ENCODE measurements at regions not wholly inside any gene's neighbourhood (a gene's known extent, or its start where the extent isn't known, plus 50 kb on each side); places are given as distances from the start of the nearest gene placed in this dataset.
A peak's percentile ranks its signal among the peaks of the same experiment; 100 is the strongest.

GRCh38 chr11:115887727-115888126, 383.5 kb upstream of the CADM1 start:
- Mint-ChIP-seq H3K4me1 (peaks cover 13% of the 10 kb centered on the region), H3K27me3 (ENCODE audit: low read depth in 3 of 3) (peaks cover 2 to 4% (median 3%) of the 10 kb centered on the region in 3 donors), H3K4me3 (no peak overlapping the region), H3K36me3 (no peaks in the 10 kb centered on the region), H3K27ac (peak overlapping the region in 1 of 7 donors; percentile 19), H3K9me3 (peaks cover 0 to 7% (median 2%) of the 10 kb centered on the region in 7 donors)
- Histone ChIP-seq H2AFZ (ENCODE audit: insufficient read depth, low read depth, low read length, poor library complexity, severe bottlenecking) (no peak overlapping the region), H3K4me2 (replicated peaks; ENCODE audit: extremely low read depth, low read length, poor library complexity, severe bottlenecking) (no peak overlapping the region), H3K9me3 (replicated peaks in 1 of 2; ENCODE audit: control insufficient read depth in 1 of 2, insufficient read depth in 1 of 2, low read length in 2 of 2) (no peaks in the 10 kb centered on the region), H3K79me2 (ENCODE audit: insufficient read depth, low read length) (no peaks in the 10 kb centered on the region), H3K4me1 (ENCODE audit: control insufficient read depth in 1 of 2, insufficient read depth in 2 of 2, low read length in 2 of 2) (peaks cover 10 to 11% of the 10 kb centered on the region in 2 donors), H3K27ac (ENCODE audit: low read depth in 1 of 2, low read length in 2 of 2) (no peak overlapping the region), H3K4me3 (replicated peaks in 1 of 3; ENCODE audit: low read depth in 2 of 3, low read length in 3 of 3) (no peak overlapping the region), H3K9ac (ENCODE audit: insufficient read depth, low read length, poor library complexity, severe bottlenecking) (no peak overlapping the region), H3K36me3 (replicated peaks in 1 of 2; ENCODE audit: control insufficient read depth in 1 of 2, insufficient read depth in 2 of 2, low read length in 2 of 2) (no peaks in the 10 kb centered on the region), H3K27me3 (ENCODE audit: control insufficient read depth in 2 of 2, insufficient read depth in 2 of 2, low read length in 2 of 2) (no peaks in the 10 kb centered on the region), H4K20me1 (ENCODE audit: insufficient read depth, low read length) (no peaks in the 10 kb centered on the region)
- DNase-seq: no peak
- 81% methylated on average over 8 of the region's 8 CpGs for WGBS (ENCODE audit: insufficient coverage)
- intact Hi-C loops (cut with micrococcal nuclease): no loop called here
- TF ChIP-seq CTCF (IDR thresholded peaks at IDR 0.05): no peak

- no peaks in the 10 kb centered on the region for H3K27me3 ChIP-seq (ENCODE audit: control insufficient read depth in 2 of 2, insufficient read depth in 2 of 2, low read length in 2 of 2)
- no peak overlapping the region for H3K27ac ChIP-seq (ENCODE audit: low read depth in 1 of 2, low read length in 2 of 2)
- H3K4me1 ChIP-seq (ENCODE audit: control insufficient read depth in 1 of 2, insufficient read depth in 2 of 2, low read length in 2 of 2): peaks cover 10 to 11% of the 10 kb centered on the region in 2 donors
- Mint-ChIP-seq H3K9me3 (peaks cover 0 to 7% (median 2%) of the 10 kb centered on the region in 7 donors), H3K27ac (no peak overlapping the region), H3K27me3 (ENCODE audit: low read depth in 3 of 3) (peaks cover 2 to 3% (median 3%) of the 10 kb centered on the region in 3 donors), H3K4me1 (peaks cover 13% of the 10 kb centered on the region), H3K36me3 (no peaks in the 10 kb centered on the region), H3K4me3 (no peak overlapping the region)
- no peak for DNase-seq
- no peak overlapping the region for H3K9ac ChIP-seq (ENCODE audit: insufficient read depth, low read length, poor library complexity, severe bottlenecking)
- H3K79me2 ChIP-seq (ENCODE audit: insufficient read depth, low read length): no peaks in the 10 kb centered on the region
- H3K36me3 ChIP-seq (replicated peaks in 1 of 2; ENCODE audit: control insufficient read depth in 1 of 2, insufficient read depth in 2 of 2, low read length in 2 of 2): no peaks in the 10 kb centered on the region
- H3K4me2 ChIP-seq (replicated peaks; ENCODE audit: extremely low read depth, low read length, poor library complexity, severe bottlenecking): no peak overlapping the region
- H2AFZ ChIP-seq (ENCODE audit: insufficient read depth, low read depth, low read length, poor library complexity, severe bottlenecking): no peak overlapping the region
- 100% methylated on average over 7 of the region's 13 CpGs for WGBS (ENCODE audit: insufficient coverage)
- H3K4me3 ChIP-seq (replicated peaks in 1 of 3; ENCODE audit: low read depth in 2 of 3, low read length in 3 of 3): no peak overlapping the region
- no peak for TF ChIP-seq CTCF (IDR thresholded peaks at IDR 0.05)
- H3K9me3 ChIP-seq (replicated peaks in 1 of 2; ENCODE audit: control insufficient read depth in 1 of 2, insufficient read depth in 1 of 2, low read length in 2 of 2): no peaks in the 10 kb centered on the region
- no peaks in the 10 kb centered on the region for H4K20me1 ChIP-seq (ENCODE audit: insufficient read depth, low read length)
- intact Hi-C loops (cut with micrococcal nuclease): no loop called here
Measured at GRCh38 chr11:115887316-115887715, 383.1 kb upstream of the CADM1 start.

Measured in CD14-positive monocyte (primary cell).